ENCODE measurements at regions not wholly inside any gene's neighbourhood (a gene's known extent, or its start where the extent isn't known, plus 50 kb on each side); places are given as distances from the start of the nearest gene placed in this dataset.
"Not testable (repeated sequence)": the region's sequence is repeated elsewhere in the genome, so short reads cannot be mapped to it uniquely, and the experiment has no call there.

GRCh38 chr1:99062192-99062591 is 57.5 kb upstream of the PLPPR5 start:
- H3K36me3 ChIP-seq (ENCODE audit: control insufficient read depth, insufficient read depth, low read length), result no peaks in the 10 kb centered on the region
- no peak overlapping the region for H3K4me3 ChIP-seq (replicated peaks; ENCODE audit: low read depth, low read length)
- no peak for TF ChIP-seq CTCF (IDR thresholded peaks at IDR 0.05; ENCODE audit: insufficient read depth, low read length, poor library complexity, severe bottlenecking)
- no peak for DNase-seq (ENCODE audit: extremely low read depth, insufficient read length)
- H3K27me3 ChIP-seq (replicated peaks; ENCODE audit: control insufficient read depth, insufficient read depth, low read length), result no peaks in the 10 kb centered on the region

GRCh38 chr1:99069146-99069545 is 64.5 kb upstream of the PLPPR5 start:
- TF ChIP-seq CTCF (IDR thresholded peaks at IDR 0.05; ENCODE audit: insufficient read depth, low read length, poor library complexity, severe bottlenecking), result no peak
- no peak overlapping the region for H3K4me3 ChIP-seq (replicated peaks; ENCODE audit: low read depth, low read length)

GRCh38 chr1:99078529-99078928 is 73.9 kb upstream of the PLPPR5 start:
- not testable (repeated sequence) for H3K27me3 ChIP-seq (replicated peaks; ENCODE audit: control insufficient read depth, insufficient read depth, low read length); DNase-seq (ENCODE audit: extremely low read depth, insufficient read length); H3K4me3 ChIP-seq (replicated peaks; ENCODE audit: low read depth, low read length); H3K36me3 ChIP-seq (ENCODE audit: control insufficient read depth, insufficient read depth, low read length)

More at GRCh38 chr1:99069146-99069545, 64.5 kb upstream of the PLPPR5 start:
- DNase-seq (ENCODE audit: extremely low read depth, insufficient read length), result no peak
- Histone ChIP-seq H3K36me3 (ENCODE audit: control insufficient read depth, insufficient read depth, low read length) (no peaks in the 10 kb centered on the region), H3K27me3 (replicated peaks; ENCODE audit: control insufficient read depth, insufficient read depth, low read length) (no peaks in the 10 kb centered on the region; the same call in 1 of the 2 replicates)

- DNase-seq (ENCODE audit: extremely low read depth, insufficient read length), result no peak
- Histone ChIP-seq H3K4me3 (replicated peaks; ENCODE audit: low read depth, low read length) (no peak overlapping the region), H3K36me3 (ENCODE audit: control insufficient read depth, insufficient read depth, low read length) (no peaks in the 10 kb centered on the region), H3K27me3 (replicated peaks; ENCODE audit: control insufficient read depth, insufficient read depth, low read length) (no peaks in the 10 kb centered on the region)
- no peak for TF ChIP-seq CTCF (IDR thresholded peaks at IDR 0.05; ENCODE audit: insufficient read depth, low read length, poor library complexity, severe bottlenecking)
Observed at GRCh38 chr1:99082366-99082765, 77.7 kb upstream of the PLPPR5 start.

GRCh38 chr1:99083338-99083737 is 78.7 kb upstream of the PLPPR5 start:
- H3K36me3 ChIP-seq (ENCODE audit: control insufficient read depth, insufficient read depth, low read length), result no peaks in the 10 kb centered on the region
- no peak for DNase-seq (ENCODE audit: extremely low read depth, insufficient read length)
- TF ChIP-seq CTCF (IDR thresholded peaks at IDR 0.05; ENCODE audit: insufficient read depth, low read length, poor library complexity, severe bottlenecking), result no peak

GRCh38 chr1:99084562-99084961 is 79.9 kb upstream of the PLPPR5 start:
- TF ChIP-seq CTCF (IDR thresholded peaks at IDR 0.05; ENCODE audit: insufficient read depth, low read length, poor library complexity, severe bottlenecking), result no peak
- DNase-seq (ENCODE audit: extremely low read depth, insufficient read length), result peak; percentile 50
- Histone ChIP-seq H3K36me3 (ENCODE audit: control insufficient read depth, insufficient read depth, low read length) (no peaks in the 10 kb centered on the region), H3K4me3 (replicated peaks; ENCODE audit: low read depth, low read length) (no peak overlapping the region), H3K27me3 (replicated peaks; ENCODE audit: control insufficient read depth, insufficient read depth, low read length) (no peaks in the 10 kb centered on the region)

More at GRCh38 chr1:99083338-99083737, 78.7 kb upstream of the PLPPR5 start:
- Histone ChIP-seq H3K27me3 (replicated peaks; ENCODE audit: control insufficient read depth, insufficient read depth, low read length) (no peaks in the 10 kb centered on the region), H3K4me3 (replicated peaks; ENCODE audit: low read depth, low read length) (no peak overlapping the region)

Data from GM06990 (cell line).